Neural cell (in vitro differentiated cells): ENCODE measurements at regions not wholly inside any gene's neighbourhood (a gene's known extent, or its start where the extent isn't known, plus 50 kb on each side); places are given as distances from the start of the nearest gene placed in this dataset.

ENCODE experiments used
- H2AFZ ChIP-seq: fragments of 200-600, 300-800 bp; sonication (generic), shearing (Covaris generic); 2 replicates; pipeline ENCODE4 v1.6.0; 2014; ENCODE audit warnings: low read depth, mild to moderate bottlenecking, antibody characterized with exemption, low read length, moderate library complexity
- H3F3A ChIP-seq: fragments of 200-600 bp; shearing (Covaris generic); 2 replicates; pipeline ENCODE4 v1.6.1; 2016; ENCODE audit warnings: mild to moderate bottlenecking, moderate library complexity, mixed read lengths, antibody characterized with exemption, low read length; ENCODE audit not compliant: insufficient read depth, poor library complexity, severe bottlenecking
- H3K27ac ChIP-seq: fragments of 200-600, 300-800 bp; sonication (generic), shearing (Covaris generic); 2 replicates; pipeline ENCODE4 v1.5.1; 2014; ENCODE audit warnings: mild to moderate bottlenecking, low read length, moderate library complexity
- H3K27me3 ChIP-seq: fragments of 300-800, 200-600 bp; sonication (generic), shearing (Covaris generic); 2 replicates; pipeline ENCODE4 v1.6.0; 2014; ENCODE audit warnings: mild to moderate bottlenecking, low read depth, low read length, moderate library complexity; ENCODE audit not compliant: insufficient read depth
- H3K36me3 ChIP-seq: fragments of 300-800, 200-600 bp; sonication (generic), shearing (Covaris generic); 2 replicates; pipeline ENCODE4 v1.5.1; 2014; ENCODE audit warnings: mild to moderate bottlenecking, antibody characterized with exemption, low read length, moderate library complexity; ENCODE audit not compliant: insufficient read depth
- H3K4me2 ChIP-seq: fragments of 300-800, 200-600 bp; sonication (generic), shearing (Covaris generic); 2 replicates; pipeline ENCODE4 v1.6.0; 2014; ENCODE audit warnings: mild to moderate bottlenecking, low read length
- H3K4me3 ChIP-seq: fragments of 300-800, 200-600 bp; sonication (generic), shearing (Covaris generic); 2 replicates; pipeline ENCODE4 v1.5.1; 2014; ENCODE audit warnings: mild to moderate bottlenecking, low read length, moderate library complexity
- H3K79me2 ChIP-seq: fragments of 200-600 bp; shearing (Covaris generic); replicated peaks from 2 replicates; pipeline ENCODE4 v1.6.0; 2014; ENCODE audit warnings: mild to moderate bottlenecking, low read length, moderate library complexity; ENCODE audit not compliant: insufficient read depth
- H3K9ac ChIP-seq: fragments of 300-800, 200-600 bp; sonication (generic), shearing (Covaris generic); 2 replicates; pipeline ENCODE4 v1.6.1; 2016; ENCODE audit warnings: mild to moderate bottlenecking, low read length, mixed read lengths
- H3K9me2 ChIP-seq: fragments of 200-600 bp; shearing (Covaris generic); 2 replicates; pipeline ENCODE4 v1.6.1; 2016; ENCODE audit warnings: mild to moderate bottlenecking, low read length, mixed read lengths; ENCODE audit not compliant: insufficient read depth
- H3K9me3 ChIP-seq: fragments of 200-600, 300-800 bp; sonication (generic), shearing (Covaris generic); 2 replicates; pipeline ENCODE4 v1.6.1; 2016; ENCODE audit warnings: mild to moderate bottlenecking, mixed run types, low read length, moderate library complexity, mixed read lengths
- H4K20me1 ChIP-seq: fragments of 200-600 bp; shearing (Covaris generic); 2 replicates; pipeline ENCODE4 v1.6.1; 2016; ENCODE audit warnings: mild to moderate bottlenecking, mixed run types; ENCODE audit not compliant: insufficient read depth
- EP300 ChIP-seq: fragments of 450-650 bp; conservative IDR thresholded peaks from 2 replicates; pipeline ENCODE4 v1.6.1; 2014; ENCODE audit warnings: antibody characterized with exemption, mild to moderate bottlenecking, moderate library complexity; ENCODE audit not compliant: poor library complexity, severe bottlenecking
- EZH2 ChIP-seq: fragments of 200-600, 300-800 bp; shearing (Covaris generic), sonication (generic); IDR thresholded peaks from 2 replicates; pipeline ENCODE4 v1.6.1; 2014; ENCODE audit warnings: antibody characterized with exemption, low read length, borderline replicate concordance, mild to moderate bottlenecking; ENCODE audit not compliant: insufficient read depth, poor library complexity, severe bottlenecking
- MXI1 ChIP-seq: fragments of 450-650 bp; conservative IDR thresholded peaks from 2 replicates; pipeline ENCODE4 v1.6.1; 2014; ENCODE audit warnings: antibody characterized with exemption, mild to moderate bottlenecking; ENCODE audit not compliant: poor library complexity, severe bottlenecking
- POLR2AphosphoS5 ChIP-seq: IDR thresholded peaks from 2 replicates; pipeline ENCODE4 v1.6.1; 2012
- RAD21 ChIP-seq: fragments of 450-650 bp; conservative IDR thresholded peaks from 2 replicates; pipeline ENCODE4 v1.6.1; 2014; ENCODE audit warnings: antibody characterized with exemption, mild to moderate bottlenecking, moderate library complexity
- SMC3 ChIP-seq: fragments of 450-650 bp; conservative IDR thresholded peaks from 2 replicates; pipeline ENCODE4 v1.6.1; 2014; ENCODE audit warnings: antibody characterized with exemption, mild to moderate bottlenecking, moderate library complexity; ENCODE audit not compliant: poor library complexity
- TAF1 ChIP-seq: IDR thresholded peaks from 2 replicates; pipeline ENCODE4 v1.6.1; 2012; ENCODE audit warnings: low read depth
- TF ChIP-seq, protein P1 (sequence below): IDR thresholded peaks from 2 replicates; pipeline ENCODE4 v1.6.1; 2012; ENCODE audit warnings: borderline replicate concordance
- TF ChIP-seq, protein P2 (sequence below): fragments of 450-650 bp; IDR thresholded peaks from 2 replicates; pipeline ENCODE4 v1.5.1; 2014; ENCODE audit warnings: antibody characterized with exemption, mild to moderate bottlenecking, moderate library complexity; ENCODE audit not compliant: poor library complexity, severe bottlenecking

DNA sequence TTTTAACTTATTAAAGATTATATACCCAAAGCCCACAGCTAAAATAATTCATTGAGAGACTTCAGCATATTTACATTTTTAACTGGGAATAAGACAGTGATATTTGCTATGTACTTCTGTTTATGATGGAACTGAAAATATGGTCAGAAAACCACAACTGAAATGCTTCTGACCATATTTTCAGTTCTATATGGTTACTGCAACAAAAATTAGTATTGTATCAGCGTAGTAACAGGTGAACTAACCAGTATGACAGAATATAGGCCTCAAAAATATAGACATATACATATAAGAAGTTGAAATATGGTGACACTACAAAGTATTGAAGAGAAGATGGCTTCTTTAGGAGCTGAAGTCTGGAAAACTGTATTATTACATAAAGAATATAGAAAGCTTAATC, 857.4 kb downstream of the OLFM4 start:
- no peaks in the 10 kb centered on the region for H3K9me2 ChIP-seq
- no peak overlapping the region for H2AFZ ChIP-seq
- no peaks in the 10 kb centered on the region for H4K20me1 ChIP-seq
- H3K9ac ChIP-seq, result no peak overlapping the region
- no peak overlapping the region for H3K4me3 ChIP-seq
- no peak overlapping the region for H3K4me2 ChIP-seq
- no peaks in the 10 kb centered on the region for H3F3A ChIP-seq
- H3K9me3 ChIP-seq, result no peaks in the 10 kb centered on the region
- H3K27ac ChIP-seq, result no peak overlapping the region
- H3K36me3 ChIP-seq, result no peaks in the 10 kb centered on the region
- no peak for TF ChIP-seq RAD21
- TF ChIP-seq MXI1, result no peak
- TF ChIP-seq, protein P1, sequence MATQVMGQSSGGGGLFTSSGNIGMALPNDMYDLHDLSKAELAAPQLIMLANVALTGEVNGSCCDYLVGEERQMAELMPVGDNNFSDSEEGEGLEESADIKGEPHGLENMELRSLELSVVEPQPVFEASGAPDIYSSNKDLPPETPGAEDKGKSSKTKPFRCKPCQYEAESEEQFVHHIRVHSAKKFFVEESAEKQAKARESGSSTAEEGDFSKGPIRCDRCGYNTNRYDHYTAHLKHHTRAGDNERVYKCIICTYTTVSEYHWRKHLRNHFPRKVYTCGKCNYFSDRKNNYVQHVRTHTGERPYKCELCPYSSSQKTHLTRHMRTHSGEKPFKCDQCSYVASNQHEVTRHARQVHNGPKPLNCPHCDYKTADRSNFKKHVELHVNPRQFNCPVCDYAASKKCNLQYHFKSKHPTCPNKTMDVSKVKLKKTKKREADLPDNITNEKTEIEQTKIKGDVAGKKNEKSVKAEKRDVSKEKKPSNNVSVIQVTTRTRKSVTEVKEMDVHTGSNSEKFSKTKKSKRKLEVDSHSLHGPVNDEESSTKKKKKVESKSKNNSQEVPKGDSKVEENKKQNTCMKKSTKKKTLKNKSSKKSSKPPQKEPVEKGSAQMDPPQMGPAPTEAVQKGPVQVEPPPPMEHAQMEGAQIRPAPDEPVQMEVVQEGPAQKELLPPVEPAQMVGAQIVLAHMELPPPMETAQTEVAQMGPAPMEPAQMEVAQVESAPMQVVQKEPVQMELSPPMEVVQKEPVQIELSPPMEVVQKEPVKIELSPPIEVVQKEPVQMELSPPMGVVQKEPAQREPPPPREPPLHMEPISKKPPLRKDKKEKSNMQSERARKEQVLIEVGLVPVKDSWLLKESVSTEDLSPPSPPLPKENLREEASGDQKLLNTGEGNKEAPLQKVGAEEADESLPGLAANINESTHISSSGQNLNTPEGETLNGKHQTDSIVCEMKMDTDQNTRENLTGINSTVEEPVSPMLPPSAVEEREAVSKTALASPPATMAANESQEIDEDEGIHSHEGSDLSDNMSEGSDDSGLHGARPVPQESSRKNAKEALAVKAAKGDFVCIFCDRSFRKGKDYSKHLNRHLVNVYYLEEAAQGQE, result no peak
- TF ChIP-seq EP300, result no peak
- TF ChIP-seq, protein P2, sequence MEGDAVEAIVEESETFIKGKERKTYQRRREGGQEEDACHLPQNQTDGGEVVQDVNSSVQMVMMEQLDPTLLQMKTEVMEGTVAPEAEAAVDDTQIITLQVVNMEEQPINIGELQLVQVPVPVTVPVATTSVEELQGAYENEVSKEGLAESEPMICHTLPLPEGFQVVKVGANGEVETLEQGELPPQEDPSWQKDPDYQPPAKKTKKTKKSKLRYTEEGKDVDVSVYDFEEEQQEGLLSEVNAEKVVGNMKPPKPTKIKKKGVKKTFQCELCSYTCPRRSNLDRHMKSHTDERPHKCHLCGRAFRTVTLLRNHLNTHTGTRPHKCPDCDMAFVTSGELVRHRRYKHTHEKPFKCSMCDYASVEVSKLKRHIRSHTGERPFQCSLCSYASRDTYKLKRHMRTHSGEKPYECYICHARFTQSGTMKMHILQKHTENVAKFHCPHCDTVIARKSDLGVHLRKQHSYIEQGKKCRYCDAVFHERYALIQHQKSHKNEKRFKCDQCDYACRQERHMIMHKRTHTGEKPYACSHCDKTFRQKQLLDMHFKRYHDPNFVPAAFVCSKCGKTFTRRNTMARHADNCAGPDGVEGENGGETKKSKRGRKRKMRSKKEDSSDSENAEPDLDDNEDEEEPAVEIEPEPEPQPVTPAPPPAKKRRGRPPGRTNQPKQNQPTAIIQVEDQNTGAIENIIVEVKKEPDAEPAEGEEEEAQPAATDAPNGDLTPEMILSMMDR, result no peak
- TF ChIP-seq EZH2, result no peak
- TF ChIP-seq TAF1, result no peak
- TF ChIP-seq SMC3, result no peak
- no peak for TF ChIP-seq POLR2AphosphoS5
- H3K27me3 ChIP-seq, result no peaks in the 10 kb centered on the region
- no peaks in the 10 kb centered on the region for H3K79me2 ChIP-seq

DNA sequence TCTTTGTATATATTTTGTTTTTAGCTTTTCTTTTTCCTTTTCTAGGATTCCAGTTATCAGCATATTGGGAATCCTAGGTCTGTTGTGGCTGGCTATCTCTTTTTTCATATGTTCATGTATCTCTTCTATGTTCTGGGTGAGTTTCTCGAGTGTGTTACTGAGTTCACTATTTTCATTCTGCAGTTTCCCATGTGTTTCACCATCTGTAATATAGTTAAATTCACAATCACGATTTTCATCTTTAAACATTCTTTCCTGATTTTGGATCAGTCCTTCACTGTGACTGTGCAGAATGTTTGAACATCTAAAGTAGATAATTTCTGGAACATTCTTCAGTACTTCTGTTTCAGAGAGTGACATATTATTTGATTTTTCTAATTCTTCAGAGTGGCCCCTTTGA, 862.1 kb downstream of the OLFM4 start:
- H2AFZ ChIP-seq, result no peak overlapping the region
- H3K36me3 ChIP-seq, result no peaks in the 10 kb centered on the region
- no peak overlapping the region for H3K9ac ChIP-seq
- H3K4me3 ChIP-seq, result no peak overlapping the region
- no peaks in the 10 kb centered on the region for H3F3A ChIP-seq
- no peaks in the 10 kb centered on the region for H3K79me2 ChIP-seq
- H3K9me2 ChIP-seq, result no peaks in the 10 kb centered on the region
- TF ChIP-seq, protein P2, result no peak
- no peak for TF ChIP-seq EZH2
- no peak for TF ChIP-seq EP300
- no peak for TF ChIP-seq SMC3
- TF ChIP-seq, protein P1, result no peak
- no peak for TF ChIP-seq RAD21
- no peak for TF ChIP-seq POLR2AphosphoS5
- H3K4me2 ChIP-seq, result no peak overlapping the region
- H3K27me3 ChIP-seq, result no peaks in the 10 kb centered on the region
- H3K9me3 ChIP-seq, result no peaks in the 10 kb centered on the region
- no peaks in the 10 kb centered on the region for H4K20me1 ChIP-seq
- no peak overlapping the region for H3K27ac ChIP-seq
